Progenitor cell of endocrine pancreas (in vitro differentiated cells): ENCODE measurements at regions not wholly inside any gene's neighbourhood (a gene's known extent, or its start where the extent isn't known, plus 50 kb on each side); places are given as distances from the start of the nearest gene placed in this dataset.
"Not testable (repeated sequence)": the region's sequence is repeated elsewhere in the genome, so short reads cannot be mapped to it uniquely, and the experiment has no call there.

Experiments used
- DNase-seq: peaks from one replicate; pipeline ENCODE4 v3.0.0; 2021; ENCODE audit warnings: low spot score; ENCODE audit not compliant: unreplicated experiment
- H3K27ac Mint-ChIP-seq: 2 replicates; pipeline ENCODE4 v1.8.0; 2021; ENCODE audit warnings: mild to moderate bottlenecking, moderate library complexity, mixed read lengths
- H3K27me3 Mint-ChIP-seq: 2 replicates; pipeline ENCODE4 v1.8.0; 2021; ENCODE audit warnings: mixed read lengths
- H3K36me3 Mint-ChIP-seq: 2 replicates; pipeline ENCODE4 v1.8.0; 2022; ENCODE audit warnings: mixed read lengths; ENCODE audit not compliant: insufficient read depth
- H3K4me1 Mint-ChIP-seq: 2 replicates; pipeline ENCODE4 v1.8.0; 2021; ENCODE audit warnings: low read depth, mixed read lengths
- H3K4me3 Mint-ChIP-seq: 2 replicates; pipeline ENCODE4 v1.8.0; 2021; ENCODE audit warnings: low read depth, mild to moderate bottlenecking, moderate library complexity, mixed read lengths
- H3K9me3 Mint-ChIP-seq: 2 replicates; pipeline ENCODE4 v1.8.0; 2021; ENCODE audit warnings: low read depth, mixed read lengths
- CTCF ChIP-seq: fragments of 200-600 bp; sonication (generic); IDR thresholded peaks from one replicate; pipeline ENCODE4 v1.5.0; 2021; ENCODE audit warnings: antibody characterized with exemption, mild to moderate bottlenecking; ENCODE audit not compliant: unreplicated experiment

GRCh38 chr3:14016900-14017475 lies 107.7 kb downstream of the CHCHD4 start:
- H3K9me3 Mint-ChIP-seq, result peaks cover 31% of the 10 kb centered on the region
- no peaks in the 10 kb centered on the region for H3K4me1 Mint-ChIP-seq
- no peak for TF ChIP-seq CTCF
- no peak for DNase-seq
- no peak overlapping the region for H3K4me3 Mint-ChIP-seq
- H3K27me3 Mint-ChIP-seq, result no peaks in the 10 kb centered on the region
- peaks cover 4% of the 10 kb centered on the region for H3K36me3 Mint-ChIP-seq
- no peak overlapping the region for H3K27ac Mint-ChIP-seq

GRCh38 chr3:14007006-14007405 lies 117.7 kb downstream of the CHCHD4 start:
- Mint-ChIP-seq H3K4me3 (no peak overlapping the region), H3K27ac (no peak overlapping the region), H3K27me3 (no peaks in the 10 kb centered on the region), H3K4me1 (peaks cover 3% of the 10 kb centered on the region), H3K9me3 (peaks cover 13% of the 10 kb centered on the region), H3K36me3 (no peaks in the 10 kb centered on the region)
- TF ChIP-seq CTCF, result no peak
- no peak for DNase-seq

- no peak for DNase-seq
- H3K9me3 Mint-ChIP-seq, result peaks cover 2% of the 10 kb centered on the region
- no peaks in the 10 kb centered on the region for H3K36me3 Mint-ChIP-seq
- TF ChIP-seq CTCF, result no peak
- peaks cover 9% of the 10 kb centered on the region for H3K4me1 Mint-ChIP-seq
- no peak overlapping the region for H3K27ac Mint-ChIP-seq
- no peaks in the 10 kb centered on the region for H3K27me3 Mint-ChIP-seq
- no peak overlapping the region for H3K4me3 Mint-ChIP-seq
Observed at GRCh38 chr3:14001136-14001535, 121.3 kb upstream of the WNT7A start.

GRCh38 chr3:14000556-14000955 lies 120.7 kb upstream of the WNT7A start:
- no peak for TF ChIP-seq CTCF
- H3K27me3 Mint-ChIP-seq, result no peaks in the 10 kb centered on the region
- no peaks in the 10 kb centered on the region for H3K36me3 Mint-ChIP-seq
- peaks cover 7% of the 10 kb centered on the region for H3K9me3 Mint-ChIP-seq
- H3K4me3 Mint-ChIP-seq, result no peak overlapping the region
- H3K27ac Mint-ChIP-seq, result no peak overlapping the region
- DNase-seq, result no peak
- peaks cover 9% of the 10 kb centered on the region for H3K4me1 Mint-ChIP-seq

- Mint-ChIP-seq H3K4me3 (no peak overlapping the region), H3K36me3 (no peaks in the 10 kb centered on the region), H3K9me3 (peaks cover 14% of the 10 kb centered on the region), H3K4me1 (peaks cover 9% of the 10 kb centered on the region), H3K27ac (no peak overlapping the region), H3K27me3 (no peaks in the 10 kb centered on the region)
- no peak for TF ChIP-seq CTCF
- DNase-seq, result no peak
Observed at GRCh38 chr3:13998831-13999230, 119.0 kb upstream of the WNT7A start.

GRCh38 chr3:13995216-13995615 lies 115.3 kb upstream of the WNT7A start:
- DNase-seq, H3K4me1 Mint-ChIP-seq, H3K4me3 Mint-ChIP-seq: not testable (repeated sequence)

GRCh38 chr3:13988925-13989324 lies 109.1 kb upstream of the WNT7A start:
- H3K27ac Mint-ChIP-seq, H3K27me3 Mint-ChIP-seq, H3K4me1 Mint-ChIP-seq, H3K36me3 Mint-ChIP-seq, DNase-seq, H3K4me3 Mint-ChIP-seq: not testable (repeated sequence)
- peaks cover 39% of the 10 kb centered on the region for H3K9me3 Mint-ChIP-seq

More at GRCh38 chr3:13995216-13995615, 115.3 kb upstream of the WNT7A start:
- H3K9me3 Mint-ChIP-seq, result peaks cover 18% of the 10 kb centered on the region
- not testable (repeated sequence) for H3K27me3 Mint-ChIP-seq, H3K27ac Mint-ChIP-seq, H3K36me3 Mint-ChIP-seq
